GM12878 (cell line): ENCODE measurements at regions not wholly inside any gene's neighbourhood (a gene's known extent, or its start where the extent isn't known, plus 50 kb on each side); places are given as distances from the start of the nearest gene placed in this dataset.

Source experiments
- ATAC-seq: fragments of 200-7000 bp; cut with Tn5 transposase; 3 replicates; pipeline ENCODE4 v1.9.1; 2020; ENCODE audit warnings: mild to moderate bottlenecking, moderate library complexity
- BruUV-seq: library from RNA; stranded (reverse); fragments of 400-500 nt; replicated peaks from 2 replicates; lab custom pipeline; 2021; lab: Mats Ljungman, UMichigan
- CTCF ChIA-PET: fragments of 300-600 bp; sonication (Branson Sonifier 250); formaldehyde crosslinking; extraction: SDS; loops from one replicate; lab custom pipeline; 2021; ENCODE audit warnings: inconsistent platforms; lab: Yijun Ruan, JAX
- POLR2A ChIA-PET: fragments of 350-600 bp; formaldehyde crosslinking; extraction: SDS; loops from one replicate; lab custom pipeline; 2021; ENCODE audit warnings: inconsistent platforms; lab: Charles Lee
- RAD21 ChIA-PET: fragments of 300-600 bp; sonication (Branson Sonifier 250); formaldehyde crosslinking; loops from one replicate; lab custom pipeline; 2023; ENCODE audit warnings: antibody characterized with exemption; ENCODE audit not compliant: unreplicated experiment; lab: Charles Lee
- SMC1A ChIA-PET: fragments of 300-600 bp; sonication (Branson Sonifier 250); formaldehyde crosslinking; loops from one replicate; lab custom pipeline; 2023; ENCODE audit not compliant: unreplicated experiment, uncharacterized antibody; lab: Charles Lee
- DNase-seq: peaks from one replicate; pipeline ENCODE4 v3.0.0-alpha.2; 2011; ENCODE audit warnings: low read depth, low spot score
- FAIRE-seq: peaks from 3 replicates; lab custom pipeline; 2011; peaks lifted over from hg19 to GRCh38; lab: Jason Lieb, UNC
- H2AFZ ChIP-seq: 2 replicates; pipeline ENCODE4 v1.6.0; 2011; ENCODE audit warnings: low read depth, low read length, control low read depth; ENCODE audit not compliant: control insufficient read depth
- H3K27ac ChIP-seq: 2 replicates; pipeline ENCODE4 v1.5.1; 2011; ENCODE audit warnings: control low read depth; ENCODE audit not compliant: control insufficient read depth, insufficient read depth
- H3K27me3 ChIP-seq, 2 experiments: replicated peaks in 1 of 2; 2 replicates each; pipeline versions ENCODE4 v1.6.0 to v1.6.1; 2011; ENCODE audit warnings: low read length in 1 of 2; ENCODE audit not compliant: control insufficient read depth in 2 of 2, insufficient read depth in 2 of 2
- H3K36me3 ChIP-seq, 2 experiments: 2 replicates each; pipeline ENCODE4 v1.5.1; 2011; ENCODE audit warnings: low read length in 1 of 2; ENCODE audit not compliant: control insufficient read depth in 2 of 2, insufficient read depth in 2 of 2
- H3K4me1 ChIP-seq: 2 replicates; pipeline ENCODE4 v1.6.1; 2011; ENCODE audit warnings: mild to moderate bottlenecking, low read length, moderate library complexity, mixed read lengths; ENCODE audit not compliant: control insufficient read depth, insufficient read depth
- H3K4me2 ChIP-seq: 2 replicates; pipeline ENCODE4 v1.6.0; 2011; ENCODE audit warnings: control low read depth; ENCODE audit not compliant: control insufficient read depth, insufficient read depth
- H3K4me3 ChIP-seq: fragments of 200-600 bp; sonication (generic); 2 replicates; pipeline ENCODE4 v1.5.1; 2016
- H3K79me2 ChIP-seq: 2 replicates; pipeline ENCODE4 v1.6.0; 2011; ENCODE audit warnings: low read length; ENCODE audit not compliant: control insufficient read depth, insufficient read depth
- H3K9ac ChIP-seq: 2 replicates; pipeline ENCODE4 v1.8.0; 2011; ENCODE audit warnings: low read length, control low read depth, mixed read lengths; ENCODE audit not compliant: control insufficient read depth, insufficient read depth
- H3K9me3 ChIP-seq: replicated peaks from 3 replicates; pipeline ENCODE4 v1.5.1; 2011; ENCODE audit warnings: mild to moderate bottlenecking, low read length; ENCODE audit not compliant: control insufficient read depth, insufficient read depth
- H4K20me1 ChIP-seq: 2 replicates; pipeline ENCODE4 v1.6.0; 2011; ENCODE audit not compliant: control insufficient read depth, insufficient read depth
- BCL3 ChIP-seq: IDR thresholded peaks from 2 replicates; pipeline ENCODE4 v1.6.1; 2011; ENCODE audit warnings: borderline replicate concordance, low read depth, mild to moderate bottlenecking, moderate library complexity, low read length; ENCODE audit not compliant: insufficient read depth, poor library complexity, severe bottlenecking
- CBX3 ChIP-seq: fragments of 200-600 bp; sonication (generic); IDR thresholded peaks from 2 replicates; pipeline ENCODE4 v1.6.1; 2016; ENCODE audit warnings: low read depth, borderline replicate concordance
- CEBPB ChIP-seq, 2 experiments: fragments of 150-350 bp in 1 of 2; IDR thresholded peaks; 2 replicates each; pipeline ENCODE4 v1.6.1; 2012 to 2014; ENCODE audit warnings: low read depth in 2 of 2, low read length in 2 of 2, borderline replicate concordance in 1 of 2, inconsistent platforms in 1 of 2
- HDAC6 ChIP-seq: fragments of 200-600 bp; sonication (generic); IDR thresholded peaks from one replicate; pipeline ENCODE4 v1.8.0; 2017; ENCODE audit warnings: antibody characterized with exemption; ENCODE audit not compliant: unreplicated experiment
- RELA ChIP-seq: fragments of 450-650 bp; IDR thresholded peaks from 2 replicates; pipeline ENCODE4 v1.8.0; 2014; ENCODE audit warnings: borderline replicate concordance; ENCODE audit not compliant: partially characterized antibody
- TARDBP ChIP-seq: IDR thresholded peaks from 2 replicates; pipeline ENCODE4 v1.6.1; 2016; ENCODE audit warnings: borderline replicate concordance
- WGBS: methylation state at CpG from one replicate; pipeline ENCODE4 v1.1.6; 2016; ENCODE audit warnings: low lambda C conversion rate; ENCODE audit not compliant: insufficient replicate concordance, insufficient coverage; ENCODE audit errors: missing lambda C conversion rate; 5-methylcytosine and 5-hydroxymethylcytosine counted together
- in situ Hi-C: fragments of 300-500 bp; cut with MboI; formaldehyde crosslinking; loops from 9 replicates; pipeline ENCODE4 v1.14.3; 2018; ENCODE audit warnings: mixed read lengths
- intact Hi-C: fragments of 100-400 bp; cut with micrococcal nuclease; formaldehyde crosslinking; loops from one replicate; pipeline ENCODE4 v1.14.2; 2022; ENCODE audit not compliant: unreplicated experiment
- TF ChIP-seq, protein P1 (sequence below): fragments of 450-650 bp; IDR thresholded peaks from 2 replicates; pipeline ENCODE4 v1.6.1; 2016; ENCODE audit warnings: mild to moderate bottlenecking, moderate library complexity, borderline replicate concordance
- TF ChIP-seq, protein P2 (sequence below): IDR thresholded peaks from 2 replicates; pipeline ENCODE4 v1.6.1; 2012; ENCODE audit warnings: low read length, inconsistent platforms

DNA sequence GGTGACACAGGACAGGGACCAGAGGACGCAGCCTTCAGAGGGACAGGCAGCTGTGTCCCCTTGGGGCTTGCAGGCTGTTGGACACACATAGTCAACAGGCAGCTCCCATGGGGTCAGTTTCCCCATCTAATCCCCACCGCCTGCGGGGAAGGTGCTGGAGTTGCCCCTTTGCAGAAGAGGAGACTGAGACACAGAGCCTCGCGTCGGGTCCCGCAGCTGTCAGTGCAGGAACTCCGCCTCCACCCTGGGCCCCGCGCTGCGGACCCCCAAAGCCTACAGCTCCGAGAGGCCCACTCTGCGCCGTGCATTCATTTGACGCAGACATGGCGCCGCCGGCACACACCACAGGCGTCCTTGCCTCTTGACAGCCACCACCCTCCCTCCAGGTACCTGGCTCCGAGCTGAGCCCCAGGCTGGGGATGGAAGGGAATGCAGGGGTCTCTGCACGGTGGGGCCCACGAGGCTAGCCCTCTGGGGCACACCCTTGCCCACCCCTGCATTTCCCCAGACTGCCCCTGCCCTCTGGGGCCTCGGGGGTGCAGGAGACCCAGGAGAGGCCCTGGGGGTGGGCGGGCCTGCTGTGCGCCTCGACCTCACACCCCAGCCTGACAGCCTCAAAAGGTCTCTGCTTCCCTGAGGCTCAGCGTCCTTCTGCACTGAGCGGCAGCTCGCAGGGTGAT lies 88.5 kb upstream of the ACTRT2 start:
- H3K27ac ChIP-seq = no peak overlapping the region
- no peaks in the 10 kb centered on the region for H3K9me3 ChIP-seq
- RAD21 ChIA-PET = no interaction called here
- SMC1A ChIA-PET = no interaction called here
- no peak overlapping the region for H3K4me2 ChIP-seq
- no peak for DNase-seq
- H3K79me2 ChIP-seq = no peaks in the 10 kb centered on the region
- H3K4me3 ChIP-seq = no peak overlapping the region
- H4K20me1 ChIP-seq = no peaks in the 10 kb centered on the region
- no peak overlapping the region for H3K9ac ChIP-seq
- POLR2A ChIA-PET = no interaction called here
- ATAC-seq = no peak
- H3K36me3 ChIP-seq = no peaks in the 10 kb centered on the region
- no peak for FAIRE-seq
- CTCF ChIA-PET = no interaction called here
- in situ Hi-C loops = no loop called here
- no peak overlapping the region for H2AFZ ChIP-seq
- 63% methylated on average over 28 of the region's 29 CpGs for WGBS
- intact Hi-C loops = no loop called here
- BruUV-seq = no TSS peak
- TF ChIP-seq CEBPB (IDR thresholded peaks at IDR 0.05; ENCODE audit: borderline replicate concordance in 1 of 2, low read depth in 2 of 2, low read length in 2 of 2) (no peak), HDAC6 (no peak), BCL3 (no peak), CBX3 (no peak), TARDBP (no peak), RELA (no peak)
- TF ChIP-seq, protein P1, sequence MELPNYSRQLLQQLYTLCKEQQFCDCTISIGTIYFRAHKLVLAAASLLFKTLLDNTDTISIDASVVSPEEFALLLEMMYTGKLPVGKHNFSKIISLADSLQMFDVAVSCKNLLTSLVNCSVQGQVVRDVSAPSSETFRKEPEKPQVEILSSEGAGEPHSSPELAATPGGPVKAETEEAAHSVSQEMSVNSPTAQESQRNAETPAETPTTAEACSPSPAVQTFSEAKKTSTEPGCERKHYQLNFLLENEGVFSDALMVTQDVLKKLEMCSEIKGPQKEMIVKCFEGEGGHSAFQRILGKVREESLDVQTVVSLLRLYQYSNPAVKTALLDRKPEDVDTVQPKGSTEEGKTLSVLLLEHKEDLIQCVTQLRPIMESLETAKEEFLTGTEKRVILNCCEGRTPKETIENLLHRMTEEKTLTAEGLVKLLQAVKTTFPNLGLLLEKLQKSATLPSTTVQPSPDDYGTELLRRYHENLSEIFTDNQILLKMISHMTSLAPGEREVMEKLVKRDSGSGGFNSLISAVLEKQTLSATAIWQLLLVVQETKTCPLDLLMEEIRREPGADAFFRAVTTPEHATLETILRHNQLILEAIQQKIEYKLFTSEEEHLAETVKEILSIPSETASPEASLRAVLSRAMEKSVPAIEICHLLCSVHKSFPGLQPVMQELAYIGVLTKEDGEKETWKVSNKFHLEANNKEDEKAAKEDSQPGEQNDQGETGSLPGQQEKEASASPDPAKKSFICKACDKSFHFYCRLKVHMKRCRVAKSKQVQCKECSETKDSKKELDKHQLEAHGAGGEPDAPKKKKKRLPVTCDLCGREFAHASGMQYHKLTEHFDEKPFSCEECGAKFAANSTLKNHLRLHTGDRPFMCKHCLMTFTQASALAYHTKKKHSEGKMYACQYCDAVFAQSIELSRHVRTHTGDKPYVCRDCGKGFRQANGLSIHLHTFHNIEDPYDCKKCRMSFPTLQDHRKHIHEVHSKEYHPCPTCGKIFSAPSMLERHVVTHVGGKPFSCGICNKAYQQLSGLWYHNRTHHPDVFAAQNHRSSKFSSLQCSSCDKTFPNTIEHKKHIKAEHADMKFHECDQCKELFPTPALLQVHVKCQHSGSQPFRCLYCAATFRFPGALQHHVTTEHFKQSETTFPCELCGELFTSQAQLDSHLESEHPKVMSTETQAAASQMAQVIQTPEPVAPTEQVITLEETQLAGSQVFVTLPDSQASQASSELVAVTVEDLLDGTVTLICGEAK = no peak
- TF ChIP-seq, protein P2, sequence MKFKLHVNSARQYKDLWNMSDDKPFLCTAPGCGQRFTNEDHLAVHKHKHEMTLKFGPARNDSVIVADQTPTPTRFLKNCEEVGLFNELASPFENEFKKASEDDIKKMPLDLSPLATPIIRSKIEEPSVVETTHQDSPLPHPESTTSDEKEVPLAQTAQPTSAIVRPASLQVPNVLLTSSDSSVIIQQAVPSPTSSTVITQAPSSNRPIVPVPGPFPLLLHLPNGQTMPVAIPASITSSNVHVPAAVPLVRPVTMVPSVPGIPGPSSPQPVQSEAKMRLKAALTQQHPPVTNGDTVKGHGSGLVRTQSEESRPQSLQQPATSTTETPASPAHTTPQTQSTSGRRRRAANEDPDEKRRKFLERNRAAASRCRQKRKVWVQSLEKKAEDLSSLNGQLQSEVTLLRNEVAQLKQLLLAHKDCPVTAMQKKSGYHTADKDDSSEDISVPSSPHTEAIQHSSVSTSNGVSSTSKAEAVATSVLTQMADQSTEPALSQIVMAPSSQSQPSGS = no peak
- TF ChIP-seq, all 136 proteins: peak for 0
- H3K27me3 ChIP-seq = no peaks in the 10 kb centered on the region
- H3K4me1 ChIP-seq = no peaks in the 10 kb centered on the region
